Gastroesophageal sphincter (tissue), 3 donors: ENCODE measurements at regions not wholly inside any gene's neighbourhood (a gene's known extent, or its start where the extent isn't known, plus 50 kb on each side); places are given as distances from the start of the nearest gene placed in this dataset.

Experiments
- CTCF ChIP-seq, 4 experiments: fragments of 200-600 bp in 2 of 4; fragments of 450-650 bp in 2 of 4; sonication (generic) in 1 of 4; IDR thresholded peaks; one replicate each; pipeline ENCODE4 v1.5.1; 2017 to 2019; ENCODE audit warnings: antibody characterized with exemption in 4 of 4, mild to moderate bottlenecking in 2 of 4, moderate library complexity in 2 of 4
- POLR2A ChIP-seq, 2 donors: fragments of 450-650 bp; IDR thresholded peaks; one replicate each; pipeline ENCODE4 v1.6.1; 2017; ENCODE audit warnings: antibody characterized with exemption in 2 of 2, mild to moderate bottlenecking in 2 of 2, moderate library complexity in 1 of 2

DNA sequence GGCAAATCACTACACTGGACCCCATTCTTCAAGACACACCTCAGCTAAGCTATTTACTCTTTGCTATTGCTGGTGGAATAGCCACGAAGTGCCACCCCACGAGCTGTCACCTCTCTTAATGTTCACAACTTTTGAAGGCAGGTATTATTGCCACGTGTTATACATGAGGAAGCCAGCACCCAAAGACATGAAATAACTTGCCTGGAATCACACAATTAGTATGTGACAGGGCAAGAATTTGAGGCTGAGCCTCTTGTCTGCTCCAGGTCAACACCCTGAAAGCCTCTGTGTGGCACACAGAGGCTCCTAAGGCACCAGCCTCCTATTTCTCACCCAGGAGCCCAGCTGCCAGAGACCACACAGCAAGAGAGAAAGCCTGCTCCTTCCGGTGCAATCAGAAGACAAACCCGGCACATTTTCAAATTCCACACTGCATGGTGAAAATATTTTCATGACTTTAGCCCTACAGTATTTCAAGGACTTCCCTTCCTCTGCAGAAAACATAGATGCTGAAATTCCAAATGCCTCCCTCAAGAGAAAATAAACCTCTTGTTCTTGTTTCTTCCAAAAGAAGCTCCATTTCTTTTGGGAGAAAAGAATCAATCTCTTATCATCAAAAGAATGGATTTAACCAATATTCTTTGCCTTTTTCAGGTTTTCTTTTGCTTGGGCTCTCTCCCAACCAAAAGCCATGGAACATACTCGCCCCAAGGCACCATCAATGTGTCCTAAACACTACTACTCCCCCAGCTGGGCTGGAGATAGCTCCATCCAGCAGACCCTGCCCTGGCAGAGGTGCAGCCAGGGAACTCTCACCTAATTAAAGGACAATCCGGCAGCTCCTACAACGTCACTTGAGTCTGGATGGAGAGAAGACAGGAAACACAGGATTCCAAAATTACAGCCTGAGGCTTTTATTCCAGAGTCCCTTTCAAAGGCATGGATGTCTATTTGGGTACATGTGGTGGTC lies 84.7 kb upstream of the THBS1 start:
- TF ChIP-seq POLR2A (IDR thresholded peaks at IDR 0.05) (no peak), CTCF (IDR thresholded peaks at IDR 0.05) (no peak)
